ENCODE measurements at regions not wholly inside any gene's neighbourhood (a gene's known extent, or its start where the extent isn't known, plus 50 kb on each side); places are given as distances from the start of the nearest gene placed in this dataset.

DNA sequence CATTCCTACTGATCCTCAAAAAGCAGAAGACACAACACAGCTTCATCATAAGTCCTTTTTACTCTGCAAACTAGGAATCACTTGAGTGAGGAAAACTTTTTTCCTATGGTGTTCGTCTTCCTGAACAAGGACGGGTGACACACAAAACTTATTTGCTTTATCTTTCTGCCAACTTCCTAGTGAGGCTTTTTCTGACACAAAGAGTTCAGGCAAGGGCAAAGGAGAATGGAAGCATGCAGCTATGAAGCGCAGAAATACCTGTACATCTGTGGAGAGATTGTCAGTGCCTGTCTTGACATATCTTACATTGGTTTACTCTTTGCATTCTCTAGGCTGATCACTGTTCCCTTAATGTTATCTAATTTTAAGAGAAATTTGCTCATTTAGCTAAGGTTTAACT, 548.0 kb upstream of the IGFBP7 start:
- Histone ChIP-seq H4K20me1 (ENCODE audit: insufficient read depth, low read length) (no peaks in the 10 kb centered on the region), H3K9me3 (ENCODE audit: low read length) (no peaks in the 10 kb centered on the region)

DNA sequence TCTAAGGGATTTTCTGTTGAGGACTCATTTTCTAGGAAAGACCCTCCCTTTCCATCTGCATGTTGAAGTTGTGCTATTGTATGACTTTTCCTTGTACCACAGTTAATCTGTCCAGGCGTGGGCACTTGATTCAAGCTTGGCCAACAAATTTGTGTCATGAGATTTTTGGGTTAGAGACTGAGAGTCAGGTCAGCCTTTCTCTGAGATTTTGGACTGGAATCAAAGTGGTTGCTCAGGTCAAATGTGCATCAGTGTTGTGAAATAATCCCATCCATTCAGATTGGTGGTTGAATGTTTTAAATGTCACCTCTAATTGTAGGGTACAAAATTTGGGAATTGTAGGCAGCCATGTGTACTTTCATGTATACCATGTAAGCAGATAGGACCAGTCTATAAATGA, 545.2 kb upstream of the IGFBP7 start:
- no peak overlapping the region for H3K27ac ChIP-seq (ENCODE audit: low read depth, low read length, poor library complexity, severe bottlenecking)
- H3K27me3 ChIP-seq (ENCODE audit: insufficient read depth, low read length): no peaks in the 10 kb centered on the region
- H3K36me3 ChIP-seq (ENCODE audit: insufficient read depth, low read length): no peaks in the 10 kb centered on the region
- H3K4me1 ChIP-seq (ENCODE audit: insufficient read depth, low read length, severe bottlenecking): no peaks in the 10 kb centered on the region
- H3K9me3 ChIP-seq (ENCODE audit: low read length): no peaks in the 10 kb centered on the region
- no peaks in the 10 kb centered on the region for H4K20me1 ChIP-seq (ENCODE audit: insufficient read depth, low read length)
- no peaks in the 10 kb centered on the region for H3F3A ChIP-seq (ENCODE audit: insufficient read depth, low read length)
- no peak for TF ChIP-seq EZH2 (IDR thresholded peaks at IDR 0.05; ENCODE audit: borderline replicate concordance, low read length)
- TF ChIP-seq, protein P1, sequence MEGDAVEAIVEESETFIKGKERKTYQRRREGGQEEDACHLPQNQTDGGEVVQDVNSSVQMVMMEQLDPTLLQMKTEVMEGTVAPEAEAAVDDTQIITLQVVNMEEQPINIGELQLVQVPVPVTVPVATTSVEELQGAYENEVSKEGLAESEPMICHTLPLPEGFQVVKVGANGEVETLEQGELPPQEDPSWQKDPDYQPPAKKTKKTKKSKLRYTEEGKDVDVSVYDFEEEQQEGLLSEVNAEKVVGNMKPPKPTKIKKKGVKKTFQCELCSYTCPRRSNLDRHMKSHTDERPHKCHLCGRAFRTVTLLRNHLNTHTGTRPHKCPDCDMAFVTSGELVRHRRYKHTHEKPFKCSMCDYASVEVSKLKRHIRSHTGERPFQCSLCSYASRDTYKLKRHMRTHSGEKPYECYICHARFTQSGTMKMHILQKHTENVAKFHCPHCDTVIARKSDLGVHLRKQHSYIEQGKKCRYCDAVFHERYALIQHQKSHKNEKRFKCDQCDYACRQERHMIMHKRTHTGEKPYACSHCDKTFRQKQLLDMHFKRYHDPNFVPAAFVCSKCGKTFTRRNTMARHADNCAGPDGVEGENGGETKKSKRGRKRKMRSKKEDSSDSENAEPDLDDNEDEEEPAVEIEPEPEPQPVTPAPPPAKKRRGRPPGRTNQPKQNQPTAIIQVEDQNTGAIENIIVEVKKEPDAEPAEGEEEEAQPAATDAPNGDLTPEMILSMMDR (IDR thresholded peaks at IDR 0.05; ENCODE audit: low read length): no peak
- no peak overlapping the region for H3K9ac ChIP-seq (ENCODE audit: low read length)
- no peak overlapping the region for H2AFZ ChIP-seq (ENCODE audit: low read length)
- H3K9me2 ChIP-seq (ENCODE audit: low read depth, low read length): no peaks in the 10 kb centered on the region
- no peak overlapping the region for H3K4me3 ChIP-seq (ENCODE audit: low read depth, low read length, poor library complexity, severe bottlenecking)
- H3K4me2 ChIP-seq (ENCODE audit: low read length): no peak overlapping the region
- H3K79me2 ChIP-seq (ENCODE audit: insufficient read depth, low read length): no peaks in the 10 kb centered on the region

More for the DNA sequence above, 548.0 kb upstream of the IGFBP7 start:
- Histone ChIP-seq H3K9ac (ENCODE audit: low read length) (no peak overlapping the region), H3K79me2 (ENCODE audit: insufficient read depth, low read length) (no peaks in the 10 kb centered on the region), H3K4me3 (ENCODE audit: low read depth, low read length, poor library complexity, severe bottlenecking) (no peak overlapping the region), H3K4me2 (ENCODE audit: low read length) (no peak overlapping the region), H3K36me3 (ENCODE audit: insufficient read depth, low read length) (no peaks in the 10 kb centered on the region), H3K27ac (ENCODE audit: low read depth, low read length, poor library complexity, severe bottlenecking) (no peak overlapping the region), H2AFZ (ENCODE audit: low read length) (no peak overlapping the region), H3K4me1 (ENCODE audit: insufficient read depth, low read length, severe bottlenecking) (no peaks in the 10 kb centered on the region), H3F3A (ENCODE audit: insufficient read depth, low read length) (no peaks in the 10 kb centered on the region), H3K27me3 (ENCODE audit: insufficient read depth, low read length) (no peaks in the 10 kb centered on the region), H3K9me2 (ENCODE audit: low read depth, low read length) (no peaks in the 10 kb centered on the region)
- TF ChIP-seq, protein P1 (IDR thresholded peaks at IDR 0.05; ENCODE audit: low read length): no peak
- no peak for TF ChIP-seq EZH2 (IDR thresholded peaks at IDR 0.05; ENCODE audit: borderline replicate concordance, low read length)

DNA sequence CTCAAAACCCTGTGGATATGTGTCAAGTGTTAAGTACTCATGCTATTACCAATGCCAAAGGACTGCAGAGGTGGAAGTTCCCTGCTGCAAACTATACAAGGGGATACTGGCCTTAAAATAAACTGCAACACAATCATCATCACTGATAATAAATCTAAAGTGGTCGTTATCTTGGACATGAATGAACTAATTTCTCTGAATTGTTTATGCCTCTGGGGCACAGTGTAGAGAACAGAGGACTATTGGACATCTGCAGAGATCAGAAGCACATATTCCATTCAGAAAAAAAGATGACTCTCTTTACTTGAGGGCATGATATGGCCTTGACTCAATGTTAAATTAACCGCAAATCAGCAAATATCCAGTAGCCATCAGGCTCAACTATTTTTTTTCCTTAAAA, 542.6 kb upstream of the IGFBP7 start:
- Histone ChIP-seq H3K27me3 (ENCODE audit: insufficient read depth, low read length) (no peaks in the 10 kb centered on the region), H4K20me1 (ENCODE audit: insufficient read depth, low read length) (no peaks in the 10 kb centered on the region), H3K9me2 (ENCODE audit: low read depth, low read length) (no peaks in the 10 kb centered on the region), H3K27ac (ENCODE audit: low read depth, low read length, poor library complexity, severe bottlenecking) (no peak overlapping the region), H3F3A (ENCODE audit: insufficient read depth, low read length) (no peaks in the 10 kb centered on the region), H3K4me2 (ENCODE audit: low read length) (no peak overlapping the region), H3K9me3 (ENCODE audit: low read length) (no peaks in the 10 kb centered on the region), H2AFZ (ENCODE audit: low read length) (no peak overlapping the region), H3K4me1 (ENCODE audit: insufficient read depth, low read length, severe bottlenecking) (no peaks in the 10 kb centered on the region), H3K36me3 (ENCODE audit: insufficient read depth, low read length) (no peaks in the 10 kb centered on the region), H3K79me2 (ENCODE audit: insufficient read depth, low read length) (no peaks in the 10 kb centered on the region), H3K4me3 (ENCODE audit: low read depth, low read length, poor library complexity, severe bottlenecking) (no peak overlapping the region), H3K9ac (ENCODE audit: low read length) (no peak overlapping the region)
- TF ChIP-seq EZH2 (IDR thresholded peaks at IDR 0.05; ENCODE audit: borderline replicate concordance, low read length): no peak
- TF ChIP-seq, protein P1 (IDR thresholded peaks at IDR 0.05; ENCODE audit: low read length): no peak

All from OCI-LY1 (cell line).